Transverse colon (tissue), 4 donors: ENCODE measurements at regions not wholly inside any gene's neighbourhood (a gene's known extent, or its start where the extent isn't known, plus 50 kb on each side); places are given as distances from the start of the nearest gene placed in this dataset.

Experiments used
- DNase-seq: peaks from one replicate; pipeline ENCODE4 v3.0.0-alpha.2; 2019
- H3K27ac ChIP-seq, 4 donors: fragments of 200-600 bp; sonication (generic); 2 replicates each; pipeline ENCODE4 v1.5.1; 2016 to 2018; ENCODE audit warnings: inconsistent platforms in 4 of 4
- H3K27me3 ChIP-seq: fragments of 200-600 bp; sonication (generic); 2 replicates; pipeline ENCODE4 v1.5.1; 2017; ENCODE audit warnings: inconsistent platforms
- H3K36me3 ChIP-seq, 4 donors: fragments of 200-600 bp; sonication (generic); 2 replicates each; pipeline ENCODE4 v1.5.1; 2017 to 2019; ENCODE audit warnings: inconsistent platforms in 4 of 4
- H3K4me1 ChIP-seq, 4 donors: fragments of 200-600 bp; sonication (generic); 2 replicates each; pipeline ENCODE4 v1.5.1; 2017 to 2020; ENCODE audit warnings: inconsistent platforms in 4 of 4
- H3K4me3 ChIP-seq, 4 donors: fragments of 200-600 bp; sonication (generic); 1 replicate in 1 of 4; 2 replicates in 3 of 4; pipeline versions ENCODE4 v1.5.1 to v1.6.1; 2017 to 2019; ENCODE audit warnings: inconsistent platforms in 4 of 4
- H3K9me3 ChIP-seq, 2 donors: fragments of 200-600 bp; sonication (generic); 2 replicates each; pipeline ENCODE4 v1.5.1; 2017 to 2019; ENCODE audit warnings: inconsistent platforms in 2 of 2
- CTCF ChIP-seq, 5 experiments: fragments of 200-600 bp in 3 of 5; fragments of 450-650 bp in 2 of 5; sonication (generic) in 3 of 5; IDR thresholded peaks; 1 replicate in 2 of 5; 2 replicates in 3 of 5; pipeline ENCODE4 v1.5.1; 2016 to 2017; ENCODE audit warnings: antibody characterized with exemption in 5 of 5, inconsistent platforms in 3 of 5, mild to moderate bottlenecking in 2 of 5, moderate library complexity in 1 of 5
- EP300 ChIP-seq: sonication (generic); formaldehyde crosslinking; IDR thresholded peaks from one replicate; pipeline ENCODE4 v1.6.1; 2017; ENCODE audit warnings: antibody characterized with exemption, low read depth
- POLR2A ChIP-seq: fragments of 450-650 bp; IDR thresholded peaks from one replicate; pipeline ENCODE4 v1.6.1; 2016; ENCODE audit warnings: antibody characterized with exemption, mild to moderate bottlenecking, moderate library complexity
- POLR2AphosphoS5 ChIP-seq, 3 donors: sonication (generic); formaldehyde crosslinking; IDR thresholded peaks; one replicate each; pipeline ENCODE4 v1.6.1; 2016; ENCODE audit warnings: antibody characterized with exemption in 3 of 3
- WGBS, 2 donors: methylation state at CpG; one replicate each; pipeline ENCODE4 v1.1.5; 2018; ENCODE audit warnings: low coverage in 1 of 2; 5-methylcytosine and 5-hydroxymethylcytosine counted together
- in situ Hi-C, 4 donors: fragments of 200-750 bp; cut with MboI; loops; one replicate each; pipeline versions ENCODE4 v1.15.0 to v1.15.1; 2017; ENCODE audit warnings: low sequenced_read_pairs in 3 of 4, low pct_ligation_motif_present in 1 of 4, low pct_unique_long_range_greater_than_20kb in 1 of 4
- intact Hi-C: fragments of 100-400 bp; cut with DNase I; formaldehyde crosslinking; loops from one replicate; pipeline ENCODE4 v1.15.1; 2023; ENCODE audit warnings: low total_unique reads
- small RNA-seq, 4 donors: library from RNA; depleted of rRNA; stranded (forward); fragments of <200 nt; gene quantifications; one replicate each; pipeline ENCODE3, GENCODE V24; 2016

DNA sequence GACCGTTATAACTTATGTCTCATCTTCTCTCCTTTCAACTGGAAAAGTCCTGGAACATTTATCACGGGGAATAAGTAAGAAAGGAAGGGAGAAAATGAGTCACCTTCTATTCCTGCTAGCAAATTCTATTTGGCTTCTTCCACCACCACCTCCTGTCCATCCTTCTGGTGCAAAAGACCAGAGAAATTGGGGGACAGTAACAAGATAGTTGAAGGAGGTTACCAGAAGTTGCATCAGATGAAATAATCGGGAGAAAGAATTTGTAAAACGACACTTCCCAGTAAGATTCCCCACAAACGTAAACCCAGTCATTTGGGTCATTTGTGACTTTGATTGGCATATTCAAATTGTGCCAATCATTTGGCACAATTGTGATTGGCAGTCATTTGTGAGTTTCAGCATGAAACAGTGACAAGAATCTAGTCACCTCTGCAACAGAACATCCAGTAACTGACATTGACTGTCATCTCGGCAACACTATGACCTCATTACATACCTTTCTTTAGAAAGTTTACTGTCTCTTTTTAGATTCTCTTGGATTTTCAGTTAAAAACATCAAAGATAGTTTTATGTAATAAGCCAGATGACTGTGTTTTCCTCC is 51.3 kb upstream of the PIK3CG start:
- intact Hi-C loops, result no loop called here
- no peaks in the 10 kb centered on the region for H3K9me3 ChIP-seq
- H3K36me3 ChIP-seq, result no peaks in the 10 kb centered on the region
- 74 to 79% methylated on average over 6 of the region's 6 CpGs for WGBS, 2 donors
- H3K27ac ChIP-seq, result no peak overlapping the region
- in situ Hi-C loops, result no loop called here
- TF ChIP-seq CTCF (IDR thresholded peaks at IDR 0.05) (no peak), POLR2A (no peak), POLR2AphosphoS5 (IDR thresholded peaks at IDR 0.05) (no peak), EP300 (no peak)
- no peaks in the 10 kb centered on the region for H3K27me3 ChIP-seq
- H3K4me3 ChIP-seq, result no peak overlapping the region
- H3K4me1 ChIP-seq, result no peaks in the 10 kb centered on the region
- DNase-seq, result no peak

GRCh38 chr7:106814887-106815286 is 50.2 kb upstream of the PIK3CG start:
- Histone ChIP-seq H3K27ac (no peak overlapping the region), H3K9me3 (no peaks in the 10 kb centered on the region), H3K4me1 (no peaks in the 10 kb centered on the region), H3K4me3 (no peak overlapping the region), H3K36me3 (no peaks in the 10 kb centered on the region), H3K27me3 (no peaks in the 10 kb centered on the region)
- DNase-seq, result no peak
- 83 to 92% methylated on average over 6 to 7 of the region's 7 CpGs for WGBS, 2 donors
- in situ Hi-C loops, result no loop called here
- intact Hi-C loops, result no loop called here
- TF ChIP-seq POLR2AphosphoS5 (IDR thresholded peaks at IDR 0.05) (no peak), POLR2A (no peak), EP300 (no peak), CTCF (IDR thresholded peaks at IDR 0.05) (no peak)

Small RNAs in the stretch of these regions (small RNA-seq; reads per million reads assigned to genes)
- 0 reads per million in 4 donors for gene RNA5SP236
